OCI-LY7 (cell line): ENCODE measurements at regions not wholly inside any gene's neighbourhood (a gene's known extent, or its start where the extent isn't known, plus 50 kb on each side); places are given as distances from the start of the nearest gene placed in this dataset.
"Not testable (repeated sequence)": the region's sequence is repeated elsewhere in the genome, so short reads cannot be mapped to it uniquely, and the experiment has no call there.

Experiments used
- BruUV-seq: library from RNA; stranded (reverse); fragments of 400-500 nt; replicated peaks from 2 replicates; lab custom pipeline; 2021; lab: Mats Ljungman, UMichigan
- CTCF ChIA-PET: fragments of 300-600 bp; sonication (Branson Sonifier 250); formaldehyde crosslinking; loops from one replicate; lab custom pipeline; 2022; ENCODE audit warnings: antibody characterized with exemption; ENCODE audit not compliant: unreplicated experiment; lab: Charles Lee
- POLR2A ChIA-PET: fragments of 300-600 bp; sonication (Branson Sonifier 250); formaldehyde crosslinking; loops from one replicate; lab custom pipeline; 2022; ENCODE audit warnings: antibody characterized with exemption; lab: Charles Lee
- DNase-seq: peaks from one replicate; pipeline ENCODE4 v3.0.0-alpha.2; 2015; ENCODE audit warnings: low spot score
- H2AFZ ChIP-seq: fragments of 200-600 bp; sonication (generic), shearing (Covaris generic); 2 replicates; pipeline ENCODE4 v1.6.1; 2014; ENCODE audit warnings: mild to moderate bottlenecking, antibody characterized with exemption, low read length, moderate library complexity
- H3K27ac ChIP-seq: fragments of 200-600 bp; sonication (generic); 2 replicates; pipeline ENCODE4 v1.5.1; 2014; ENCODE audit warnings: mixed run types, low read depth, mild to moderate bottlenecking, moderate library complexity, low read length, inconsistent platforms; ENCODE audit not compliant: poor library complexity, severe bottlenecking
- H3K36me3 ChIP-seq: fragments of 200-600 bp; sonication (generic); 2 replicates; pipeline ENCODE4 v1.6.1; 2014; ENCODE audit warnings: mild to moderate bottlenecking, antibody characterized with exemption, low read length, moderate library complexity, mixed read lengths; ENCODE audit not compliant: insufficient read depth
- H3K4me1 ChIP-seq: fragments of 200-600 bp; sonication (generic); 2 replicates; pipeline ENCODE4 v1.5.1; 2014; ENCODE audit warnings: mild to moderate bottlenecking, low read length; ENCODE audit not compliant: insufficient read depth, poor library complexity, severe bottlenecking
- H3K4me2 ChIP-seq: fragments of 200-600 bp; sonication (generic); 2 replicates; pipeline ENCODE4 v1.6.1; 2014; ENCODE audit warnings: mild to moderate bottlenecking, low read length
- H3K4me3 ChIP-seq: fragments of 200-600 bp; sonication (generic); 2 replicates; pipeline ENCODE4 v1.5.1; 2014; ENCODE audit warnings: mild to moderate bottlenecking, low read depth, low read length; ENCODE audit not compliant: poor library complexity, severe bottlenecking
- H3K79me2 ChIP-seq: fragments of 200-600 bp; sonication (generic); 2 replicates; pipeline ENCODE4 v1.6.1; 2016; ENCODE audit warnings: low read depth, mild to moderate bottlenecking, low read length, moderate library complexity, mixed read lengths; ENCODE audit not compliant: insufficient read depth
- H3K9me2 ChIP-seq: fragments of 200-600 bp; sonication (generic); 2 replicates; pipeline ENCODE4 v1.6.1; 2016; ENCODE audit warnings: mild to moderate bottlenecking, low read length, mixed read lengths; ENCODE audit not compliant: insufficient read depth
- H3K9me3 ChIP-seq: fragments of 200-600 bp; sonication (generic); 2 replicates; pipeline ENCODE4 v1.6.1; 2014; ENCODE audit warnings: mild to moderate bottlenecking, mixed run types, low read length, mixed read lengths
- H4K20me1 ChIP-seq: fragments of 200-600 bp; sonication (generic); 2 replicates; pipeline ENCODE4 v1.6.1; 2014; ENCODE audit warnings: mild to moderate bottlenecking, antibody characterized with exemption, low read length, moderate library complexity, mixed read lengths; ENCODE audit not compliant: insufficient read depth
- EZH2phosphoT487 ChIP-seq: fragments of 200-600 bp; sonication (generic); IDR thresholded peaks from 2 replicates; pipeline ENCODE4 v1.6.1; 2018; ENCODE audit warnings: low read depth, borderline replicate concordance, mild to moderate bottlenecking, mixed run types, antibody characterized with exemption, low read length, moderate library complexity, mixed read lengths
- intact Hi-C: fragments of 100-400 bp; cut with micrococcal nuclease; formaldehyde crosslinking; loops from one replicate; pipeline ENCODE4 v1.10.0; 2022; ENCODE audit not compliant: unreplicated experiment
- TF ChIP-seq, protein P1 (sequence below): fragments of 200-600 bp; sonication (generic); conservative IDR thresholded peaks from 2 replicates; pipeline ENCODE4 v1.5.1; 2014; ENCODE audit warnings: mild to moderate bottlenecking, antibody characterized with exemption, low read length, moderate library complexity, mixed read lengths

DNA sequence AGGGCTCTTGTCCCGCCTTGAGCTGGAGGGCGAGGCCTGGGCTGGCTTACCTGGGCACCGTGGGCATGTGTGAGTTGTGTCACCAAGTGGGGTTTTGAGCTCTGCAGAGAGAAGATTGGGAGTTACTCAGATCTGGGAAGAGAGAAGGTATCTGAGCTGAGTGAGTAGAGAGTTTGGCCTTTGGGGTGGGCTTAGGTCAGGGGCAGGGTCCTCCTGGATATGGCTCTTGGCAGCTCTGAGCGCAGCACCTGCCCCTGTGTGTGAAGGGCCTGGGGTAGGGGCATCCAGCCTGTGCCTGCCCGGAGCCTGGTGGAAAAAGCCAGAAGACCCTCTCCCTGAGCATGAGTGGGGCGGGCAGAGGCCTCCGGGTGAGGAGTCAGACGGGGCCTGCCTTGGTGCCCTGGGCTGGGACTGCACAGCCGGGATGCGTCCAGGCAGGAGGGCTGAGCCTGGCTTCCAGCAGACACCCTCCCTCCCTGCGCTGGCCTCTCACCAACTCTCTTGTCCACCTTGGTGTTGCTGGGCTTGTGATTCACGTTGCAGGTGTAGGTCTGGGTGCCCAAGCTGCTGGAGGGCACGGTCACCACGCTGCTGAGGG is 244.3 kb downstream of the TMEM121 start:
- CTCF ChIA-PET, H3K9me3 ChIP-seq, H3K36me3 ChIP-seq, DNase-seq, H3K79me2 ChIP-seq, intact Hi-C loops, H3K9me2 ChIP-seq, H3K27ac ChIP-seq, H4K20me1 ChIP-seq, H3K4me2 ChIP-seq, BruUV-seq, H3K4me3 ChIP-seq, H2AFZ ChIP-seq, H3K4me1 ChIP-seq: not testable (repeated sequence)
- POLR2A ChIA-PET, result interaction anchor here (0.5 kb wide), 1 partner anchor 222 kb away, joined by 4 read pairs; no protein-coding TSS in a partner anchor

DNA sequence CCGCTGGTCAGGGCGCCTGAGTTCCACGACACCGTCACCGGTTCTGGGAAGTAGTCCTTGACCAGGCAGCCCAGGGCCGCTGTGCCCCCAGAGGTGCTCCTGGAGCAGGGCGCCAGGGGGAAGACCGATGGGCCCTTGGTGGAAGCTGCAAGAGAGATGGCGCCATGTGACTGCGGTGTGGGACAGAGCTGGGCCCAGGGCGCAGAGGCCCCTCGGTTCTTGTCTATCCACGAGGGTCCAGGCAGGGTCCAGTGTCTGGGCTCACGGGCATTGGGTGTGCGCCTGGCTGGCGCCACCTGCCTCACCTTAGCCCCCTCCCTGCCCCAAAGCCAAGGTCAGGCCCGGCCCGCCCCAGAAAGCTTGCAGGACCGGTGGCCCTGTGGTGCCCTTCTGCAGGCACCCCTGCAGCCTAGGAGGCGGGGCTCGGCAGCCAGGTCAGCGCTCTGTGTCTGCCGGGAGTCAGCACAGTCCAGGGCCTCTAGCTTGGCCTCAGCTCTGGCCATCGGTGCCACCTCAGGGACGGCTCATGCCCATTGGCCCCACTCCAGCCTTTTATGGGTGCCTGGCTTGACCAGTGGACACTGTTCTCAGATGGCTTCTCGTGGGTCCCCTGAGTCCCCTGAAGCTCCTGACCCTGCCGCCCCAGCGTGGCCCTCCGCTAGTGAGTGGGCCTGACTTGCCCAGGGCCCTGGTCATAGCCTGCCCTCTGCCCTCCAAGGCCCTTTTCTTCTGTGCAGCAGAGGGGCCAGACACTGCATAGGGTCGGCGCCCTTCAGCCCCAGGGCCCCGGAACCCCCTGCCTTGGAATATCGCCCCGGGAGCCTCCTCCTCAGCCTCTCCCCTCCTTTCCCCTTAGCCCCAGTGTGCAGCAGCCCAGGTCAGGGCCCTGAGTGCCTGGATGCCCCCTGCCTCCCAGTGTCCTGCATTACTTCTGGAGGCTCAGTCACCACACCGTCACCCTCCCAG is 245.2 kb downstream of the TMEM121 start:
- H3K4me2 ChIP-seq, H4K20me1 ChIP-seq, H3K79me2 ChIP-seq, BruUV-seq, H3K9me2 ChIP-seq, CTCF ChIA-PET, H3K36me3 ChIP-seq, POLR2A ChIA-PET, DNase-seq, H3K4me3 ChIP-seq, H2AFZ ChIP-seq, H3K4me1 ChIP-seq, H3K9me3 ChIP-seq, intact Hi-C loops, H3K27ac ChIP-seq: not testable (repeated sequence)

DNA sequence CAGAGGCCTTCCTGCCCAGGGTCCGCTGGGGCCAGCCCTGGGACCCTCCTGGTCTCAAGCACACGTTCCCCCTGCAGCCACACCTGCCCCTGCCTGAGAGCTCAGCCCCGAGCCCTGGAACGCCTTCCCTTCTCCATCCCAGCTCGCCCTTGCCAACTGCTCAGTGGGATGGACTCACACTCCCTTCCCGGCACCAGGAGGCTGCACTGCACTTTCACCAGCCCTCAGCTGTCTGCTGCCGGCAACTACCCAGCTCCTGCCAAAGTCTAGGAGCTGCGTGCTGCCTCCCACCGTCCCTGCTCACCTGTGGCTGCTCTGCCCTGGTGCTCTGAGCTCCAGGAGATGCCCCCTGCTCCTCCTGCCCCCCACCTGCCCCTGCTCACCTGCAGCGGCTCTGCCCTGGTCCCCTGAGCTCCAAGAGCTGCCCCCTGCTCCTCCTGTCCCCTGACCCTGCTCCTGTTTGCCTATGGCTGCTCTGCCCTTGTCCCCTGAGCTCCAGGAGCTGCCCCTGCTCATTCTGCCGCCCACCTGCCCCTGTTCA is 246.4 kb downstream of the TMEM121 start:
- H3K27ac ChIP-seq, H3K4me3 ChIP-seq, BruUV-seq, H3K79me2 ChIP-seq, intact Hi-C loops, DNase-seq, H3K36me3 ChIP-seq, H3K9me3 ChIP-seq, H4K20me1 ChIP-seq, H3K4me1 ChIP-seq, H3K9me2 ChIP-seq, H3K4me2 ChIP-seq, H2AFZ ChIP-seq: not testable (repeated sequence)
- ChIA-PET CTCF (interaction anchor here (0.6 to 1.0 kb wide), 3 partner anchors 13 to 68 kb away, joined by 3 to 4 read pairs (median 3); no protein-coding TSS in a partner anchor), POLR2A (interaction anchor here (0.7 to 1.0 kb wide), 2 partner anchors 18 to 462 kb away, joined by 3 to 6 read pairs; no protein-coding TSS in a partner anchor)

DNA sequence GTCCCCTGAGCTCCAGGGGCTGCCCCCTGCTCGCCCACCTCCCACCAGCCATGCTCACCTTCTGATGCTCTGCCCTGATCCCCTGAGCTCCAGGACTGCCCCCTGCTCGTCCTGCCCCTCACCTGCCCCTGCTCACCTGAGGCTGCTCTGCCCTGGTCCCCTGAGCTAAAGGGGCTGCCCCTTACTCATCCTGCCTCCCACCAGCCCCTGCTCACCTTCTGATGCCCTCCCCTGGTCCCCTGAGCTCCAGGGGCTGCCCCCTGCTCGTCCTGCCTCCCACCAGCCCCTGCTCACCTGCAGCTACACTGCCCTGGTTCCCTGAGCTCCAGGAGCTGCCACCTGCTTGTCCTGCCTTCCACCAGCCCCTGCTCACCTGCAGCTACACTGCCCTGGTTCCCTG is 247.2 kb downstream of the TMEM121 start:
- Histone ChIP-seq H3K4me1 (peaks cover 10% of the 10 kb centered on the region), H3K79me2 (no peaks in the 10 kb centered on the region), H3K4me3 (no peak overlapping the region), H2AFZ (no peak overlapping the region), H3K36me3 (no peaks in the 10 kb centered on the region), H3K4me2 (no peak overlapping the region), H3K9me3 (no peaks in the 10 kb centered on the region), H3K27ac (no peak overlapping the region), H3K9me2 (no peaks in the 10 kb centered on the region), H4K20me1 (no peaks in the 10 kb centered on the region)
- no peak for TF ChIP-seq EZH2phosphoT487
- TF ChIP-seq, protein P1, sequence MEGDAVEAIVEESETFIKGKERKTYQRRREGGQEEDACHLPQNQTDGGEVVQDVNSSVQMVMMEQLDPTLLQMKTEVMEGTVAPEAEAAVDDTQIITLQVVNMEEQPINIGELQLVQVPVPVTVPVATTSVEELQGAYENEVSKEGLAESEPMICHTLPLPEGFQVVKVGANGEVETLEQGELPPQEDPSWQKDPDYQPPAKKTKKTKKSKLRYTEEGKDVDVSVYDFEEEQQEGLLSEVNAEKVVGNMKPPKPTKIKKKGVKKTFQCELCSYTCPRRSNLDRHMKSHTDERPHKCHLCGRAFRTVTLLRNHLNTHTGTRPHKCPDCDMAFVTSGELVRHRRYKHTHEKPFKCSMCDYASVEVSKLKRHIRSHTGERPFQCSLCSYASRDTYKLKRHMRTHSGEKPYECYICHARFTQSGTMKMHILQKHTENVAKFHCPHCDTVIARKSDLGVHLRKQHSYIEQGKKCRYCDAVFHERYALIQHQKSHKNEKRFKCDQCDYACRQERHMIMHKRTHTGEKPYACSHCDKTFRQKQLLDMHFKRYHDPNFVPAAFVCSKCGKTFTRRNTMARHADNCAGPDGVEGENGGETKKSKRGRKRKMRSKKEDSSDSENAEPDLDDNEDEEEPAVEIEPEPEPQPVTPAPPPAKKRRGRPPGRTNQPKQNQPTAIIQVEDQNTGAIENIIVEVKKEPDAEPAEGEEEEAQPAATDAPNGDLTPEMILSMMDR, result no peak
- BruUV-seq, result no TSS peak
- CTCF ChIA-PET, result interaction anchor here (0.6 to 1.0 kb wide), 4 partner anchors 12 to 428 kb away, joined by 3 to 5 read pairs (median 4); no protein-coding TSS in a partner anchor
- intact Hi-C loops, result no loop called here
- DNase-seq, result no peak
- POLR2A ChIA-PET, result no interaction called here
